Neuronal stem cell (in vitro differentiated cells): ENCODE measurements at regions not wholly inside any gene's neighbourhood (a gene's known extent, or its start where the extent isn't known, plus 50 kb on each side); places are given as distances from the start of the nearest gene placed in this dataset.

Experiments
- DNase-seq: peaks from one replicate; pipeline ENCODE4 v3.0.0-alpha.2; 2013; ENCODE audit warnings: low spot score
- H2AFZ ChIP-seq: one replicate; pipeline ENCODE4 v1.6.1; 2013; ENCODE audit warnings: mild to moderate bottlenecking, low read length, inconsistent platforms
- H2AK5ac ChIP-seq: 2 replicates; pipeline ENCODE4 v1.6.1; 2013; ENCODE audit warnings: low read depth, mild to moderate bottlenecking, inconsistent platforms, low read length, moderate library complexity, mixed read lengths
- H2BK120ac ChIP-seq: 2 replicates; pipeline ENCODE4 v1.6.1; 2013; ENCODE audit warnings: low read depth, mild to moderate bottlenecking, inconsistent platforms, low read length, moderate library complexity, mixed read lengths
- H2BK12ac ChIP-seq: one replicate; pipeline ENCODE4 v1.6.1; 2013; ENCODE audit warnings: low read length, inconsistent platforms
- H2BK15ac ChIP-seq: 2 replicates; pipeline ENCODE4 v1.6.1; 2013; ENCODE audit warnings: mild to moderate bottlenecking, low read length, inconsistent platforms, mixed read lengths
- H2BK5ac ChIP-seq: one replicate; pipeline ENCODE4 v1.6.1; 2013; ENCODE audit warnings: inconsistent platforms, mild to moderate bottlenecking, low read length, moderate library complexity
- H3K14ac ChIP-seq: one replicate; pipeline ENCODE4 v1.6.1; 2013; ENCODE audit warnings: low read length, inconsistent platforms
- H3K18ac ChIP-seq: 2 replicates; pipeline ENCODE4 v1.6.1; 2013; ENCODE audit warnings: low read length, inconsistent platforms
- H3K23ac ChIP-seq: 2 replicates; pipeline ENCODE4 v1.6.1; 2013; ENCODE audit warnings: low read depth, mild to moderate bottlenecking, mixed read lengths, low read length, inconsistent platforms; ENCODE audit not compliant: poor library complexity
- H3K27ac ChIP-seq: replicated peaks from 3 replicates; pipeline ENCODE4 v1.5.1; 2013; ENCODE audit warnings: low read length, inconsistent platforms
- H3K27me3 ChIP-seq, 3 experiments: 2 replicates each; pipeline ENCODE4 v1.6.1; 2013; ENCODE audit warnings: low read length in 3 of 3, mild to moderate bottlenecking in 2 of 3, inconsistent platforms in 1 of 3, low read depth in 1 of 3, mixed read lengths in 1 of 3, moderate library complexity in 1 of 3; ENCODE audit not compliant: control insufficient read depth in 3 of 3, insufficient read depth in 3 of 3
- H3K36me3 ChIP-seq, 2 donors: replicated peaks in 1 of 2; 2 replicates each; pipeline ENCODE4 v1.6.1; 2013; ENCODE audit warnings: low read length in 2 of 2; ENCODE audit not compliant: control insufficient read depth in 2 of 2, insufficient read depth in 2 of 2
- H3K4ac ChIP-seq: 2 replicates; pipeline ENCODE4 v1.6.1; 2013; ENCODE audit warnings: inconsistent platforms, mild to moderate bottlenecking, low read length, moderate library complexity
- H3K4me1 ChIP-seq, 2 donors: 1 replicate in 1 of 2; 2 replicates in 1 of 2; pipeline ENCODE4 v1.6.1; 2013; ENCODE audit warnings: low read length in 2 of 2, low read depth in 1 of 2; ENCODE audit not compliant: control insufficient read depth in 2 of 2, insufficient read depth in 1 of 2
- H3K4me2 ChIP-seq: one replicate; pipeline ENCODE4 v1.6.1; 2013; ENCODE audit warnings: mild to moderate bottlenecking, low read length, inconsistent platforms; ENCODE audit not compliant: insufficient read depth, poor library complexity, severe bottlenecking
- H3K4me3 ChIP-seq, 2 donors: 2 replicates each; pipeline ENCODE4 v1.5.1; 2013; ENCODE audit warnings: low read length in 2 of 2, mild to moderate bottlenecking in 2 of 2, inconsistent platforms in 1 of 2, moderate library complexity in 1 of 2
- H3K79me1 ChIP-seq: one replicate; pipeline ENCODE4 v1.6.1; 2013; ENCODE audit warnings: low read depth, mild to moderate bottlenecking, inconsistent platforms, low read length, moderate library complexity
- H3K9ac ChIP-seq: one replicate; pipeline ENCODE4 v1.6.1; 2013; ENCODE audit warnings: mild to moderate bottlenecking, low read depth, low read length, inconsistent platforms; ENCODE audit not compliant: poor library complexity
- H3K9me3 ChIP-seq, 2 donors: replicated peaks in 1 of 2; 2 replicates each; pipeline versions ENCODE3 to v1.6.1; 2013; ENCODE audit warnings: low read length in 2 of 2, mild to moderate bottlenecking in 2 of 2, inconsistent platforms in 1 of 2, low read depth in 1 of 2, mixed read lengths in 1 of 2, moderate library complexity in 1 of 2; ENCODE audit not compliant: control insufficient read depth in 2 of 2, insufficient read depth in 1 of 2
- H4K8ac ChIP-seq: one replicate; pipeline ENCODE4 v1.6.1; 2013; ENCODE audit warnings: low read depth, mild to moderate bottlenecking, inconsistent platforms, low read length, moderate library complexity
- H4K91ac ChIP-seq: one replicate; pipeline ENCODE4 v1.6.1; 2013; ENCODE audit warnings: low read length, low read depth, mild to moderate bottlenecking, inconsistent platforms; ENCODE audit not compliant: poor library complexity
- WGBS, 2 donors: extraction: QIAGEN DNeasy Blood & Tissue Kit; methylation state at CpG; one replicate each; pipeline ENCODE4 v1.1.7; 2013; ENCODE audit warnings: missing lambda C conversion rate in 2 of 2, mixed read lengths in 1 of 2; ENCODE audit not compliant: insufficient read length in 2 of 2, insufficient replicate concordance in 1 of 2; ENCODE audit errors: extremely low coverage in 2 of 2; 5-methylcytosine and 5-hydroxymethylcytosine counted together

DNA sequence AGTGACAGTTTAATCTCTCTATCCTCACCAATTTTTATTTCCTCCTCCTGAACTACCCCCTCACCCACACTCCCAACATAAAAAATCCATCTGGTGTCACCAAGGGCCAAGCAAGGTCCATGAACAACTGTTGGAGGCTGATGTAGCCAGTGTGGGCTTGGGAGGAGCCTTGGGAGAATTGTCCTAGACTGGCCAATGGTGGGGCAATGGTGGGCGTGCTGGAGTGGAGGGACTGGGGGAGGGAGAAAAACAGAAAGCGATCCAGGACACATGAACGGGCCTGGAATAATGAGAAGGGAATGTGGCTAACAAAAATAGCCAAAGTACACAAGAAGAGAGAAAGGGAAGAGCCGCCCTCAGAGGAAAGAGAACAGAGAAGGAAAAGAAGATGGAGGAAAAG lies 272.6 kb downstream of the ENC1 start:
- H3K27ac ChIP-seq = no peak overlapping the region
- no peak overlapping the region for H3K4me3 ChIP-seq
- H3K23ac ChIP-seq = no peak overlapping the region
- H4K91ac ChIP-seq = no peak overlapping the region
- H2BK12ac ChIP-seq = no peak overlapping the region
- H4K8ac ChIP-seq = no peak overlapping the region
- no peaks in the 10 kb centered on the region for H3K79me1 ChIP-seq
- no peaks in the 10 kb centered on the region for H3K27me3 ChIP-seq
- peaks cover 5 to 7% of the 10 kb centered on the region in 2 donors for H3K4me1 ChIP-seq
- H2BK120ac ChIP-seq = no peak overlapping the region
- no CpG with 5 or more reads among the region's 4 CpGs for WGBS, 2 donors
- H3K9me3 ChIP-seq = no peaks in the 10 kb centered on the region
- peak overlapping the region; percentile 64 for H2AFZ ChIP-seq
- H3K4ac ChIP-seq = no peak overlapping the region
- no peak overlapping the region for H2AK5ac ChIP-seq
- no peak overlapping the region for H3K4me2 ChIP-seq
- H3K9ac ChIP-seq = no peak overlapping the region
- DNase-seq = no peak
- no peak overlapping the region for H3K18ac ChIP-seq
- H3K14ac ChIP-seq = no peak overlapping the region
- H2BK15ac ChIP-seq = no peak overlapping the region
- H2BK5ac ChIP-seq = no peak overlapping the region
- H3K36me3 ChIP-seq = no peaks in the 10 kb centered on the region

DNA sequence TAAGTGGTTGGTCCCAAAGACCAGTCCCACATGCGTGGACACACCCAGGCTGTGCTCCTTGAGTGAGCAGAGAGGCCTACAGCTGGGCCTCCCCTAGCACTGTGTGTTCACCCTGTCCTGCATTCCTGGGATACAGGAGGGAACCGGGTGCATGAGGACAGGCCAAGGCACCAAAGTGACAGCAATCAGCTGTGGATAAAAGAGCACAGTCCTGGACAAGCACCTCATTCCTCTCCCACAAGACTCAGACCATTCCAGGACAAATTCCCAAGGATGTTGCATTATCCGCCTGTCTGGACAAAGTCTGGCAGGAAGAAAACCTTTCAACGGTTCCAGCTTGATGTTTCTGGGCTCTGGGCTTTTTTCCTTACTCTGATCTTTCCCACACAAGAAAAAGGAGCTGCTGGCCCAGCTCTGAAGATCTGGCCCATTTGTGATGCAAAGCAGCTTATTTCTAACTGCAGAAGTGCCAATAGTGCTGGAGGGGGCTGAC lies 273.2 kb downstream of the ENC1 start:
- H4K8ac ChIP-seq = no peak overlapping the region
- no peak overlapping the region for H3K4me3 ChIP-seq
- H3K27ac ChIP-seq = no peak overlapping the region
- no peak overlapping the region for H3K14ac ChIP-seq
- H2BK120ac ChIP-seq = no peak overlapping the region
- H2BK5ac ChIP-seq = no peak overlapping the region
- H3K9ac ChIP-seq = no peak overlapping the region
- DNase-seq = no peak
- H3K27me3 ChIP-seq = no peaks in the 10 kb centered on the region
- H3K4ac ChIP-seq = no peak overlapping the region
- H3K9me3 ChIP-seq = no peaks in the 10 kb centered on the region
- H3K4me1 ChIP-seq = peaks cover 5 to 7% of the 10 kb centered on the region in 2 donors
- no peak overlapping the region for H2BK15ac ChIP-seq
- H3K18ac ChIP-seq = peak overlapping the region; percentile 23
- H2AFZ ChIP-seq = peak overlapping the region; percentile 64
- no peak overlapping the region for H2BK12ac ChIP-seq
- no peaks in the 10 kb centered on the region for H3K36me3 ChIP-seq
- H4K91ac ChIP-seq = no peak overlapping the region
- H3K79me1 ChIP-seq = no peaks in the 10 kb centered on the region
- H3K4me2 ChIP-seq = no peak overlapping the region
- H3K23ac ChIP-seq = no peak overlapping the region
- no peak overlapping the region for H2AK5ac ChIP-seq
- WGBS, 2 donors = no CpG with 5 or more reads among the region's 4 CpGs

DNA sequence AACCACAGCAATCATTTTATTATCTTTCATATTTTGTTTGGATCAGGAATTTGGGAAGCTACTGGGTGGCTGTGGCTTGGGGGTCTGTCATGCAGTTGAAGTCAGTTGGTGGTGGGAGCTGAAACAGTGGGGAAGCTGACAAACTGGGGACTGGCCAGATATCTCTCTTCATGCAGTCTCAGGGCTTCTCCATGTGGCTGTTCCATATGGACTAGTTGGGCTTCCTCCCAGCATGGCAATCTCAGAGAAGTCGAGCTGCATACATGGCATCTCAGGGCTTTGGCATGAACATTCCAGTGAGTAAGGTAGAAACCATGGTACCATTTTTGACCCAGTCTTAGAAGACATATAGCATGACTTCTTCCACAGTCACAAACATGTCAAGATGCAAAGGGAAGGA lies 274.8 kb downstream of the ENC1 start:
- H3K4me1 ChIP-seq = peaks cover 7 to 9% of the 10 kb centered on the region in 2 donors
- no peaks in the 10 kb centered on the region for H3K79me1 ChIP-seq
- no peak overlapping the region for H2BK5ac ChIP-seq
- H3K27me3 ChIP-seq = no peaks in the 10 kb centered on the region
- H3K14ac ChIP-seq = no peak overlapping the region
- no peak overlapping the region for H3K27ac ChIP-seq
- no peak overlapping the region for H3K4me3 ChIP-seq
- WGBS, 2 donors = no CpG with 5 or more reads among the region's 1 CpG
- H3K36me3 ChIP-seq = no peaks in the 10 kb centered on the region
- H3K9me3 ChIP-seq = peaks cover 0 to 2% of the 10 kb centered on the region in 2 donors
- no peak overlapping the region for H4K91ac ChIP-seq
- H2AK5ac ChIP-seq = no peak overlapping the region
- no peak overlapping the region for H2BK15ac ChIP-seq
- no peak overlapping the region for H4K8ac ChIP-seq
- H2BK12ac ChIP-seq = no peak overlapping the region
- H2AFZ ChIP-seq = no peak overlapping the region
- no peak for DNase-seq
- no peak overlapping the region for H3K4me2 ChIP-seq
- no peak overlapping the region for H3K4ac ChIP-seq
- H3K18ac ChIP-seq = no peak overlapping the region
- H3K9ac ChIP-seq = no peak overlapping the region
- no peak overlapping the region for H2BK120ac ChIP-seq
- no peak overlapping the region for H3K23ac ChIP-seq

DNA sequence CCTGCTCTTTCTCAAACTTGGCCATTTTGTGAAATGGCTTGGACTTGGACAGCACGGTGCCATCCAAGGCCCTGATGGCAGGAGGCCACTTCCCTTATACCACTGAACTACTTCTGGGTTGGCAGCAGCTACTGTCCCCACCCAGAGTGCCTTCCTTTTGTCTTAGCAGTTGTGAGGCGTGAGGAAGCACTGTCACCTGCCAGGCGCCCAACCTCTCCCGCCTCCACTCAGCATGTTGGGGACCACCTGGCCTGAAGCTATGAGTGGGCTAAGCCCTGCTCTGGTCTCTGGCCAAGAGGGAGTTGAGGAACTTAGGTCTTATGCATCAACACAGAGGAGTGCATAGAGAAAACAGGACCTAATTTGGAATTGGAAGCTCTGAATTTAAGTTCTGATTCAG lies 276.0 kb downstream of the ENC1 start:
- Histone ChIP-seq H3K79me1 (no peaks in the 10 kb centered on the region), H3K23ac (no peak overlapping the region), H3K4ac (no peak overlapping the region), H3K4me2 (no peak overlapping the region), H3K9me3 (peaks cover 0 to 2% of the 10 kb centered on the region in 2 donors), H3K14ac (no peak overlapping the region), H2BK5ac (no peak overlapping the region), H2BK12ac (no peak overlapping the region), H3K9ac (no peak overlapping the region), H4K8ac (no peak overlapping the region), H3K4me3 (no peak overlapping the region), H2BK120ac (no peak overlapping the region), H3K4me1 (peaks cover 7 to 9% of the 10 kb centered on the region in 2 donors), H2BK15ac (no peak overlapping the region), H2AK5ac (no peak overlapping the region), H3K27ac (no peak overlapping the region), H3K27me3 (no peaks in the 10 kb centered on the region), H3K36me3 (no peaks in the 10 kb centered on the region), H4K91ac (no peak overlapping the region), H3K18ac (no peak overlapping the region), H2AFZ (no peak overlapping the region)
- DNase-seq = no peak
- WGBS, 2 donors = no CpG with 5 or more reads among the region's 4 CpGs
